K562 (cell line): ENCODE measurements at regions not wholly inside any gene's neighbourhood (a gene's known extent, or its start where the extent isn't known, plus 50 kb on each side); places are given as distances from the start of the nearest gene placed in this dataset.

Experiments
- ATAC-seq: fragments of 200-7000 bp; cut with Tn5 transposase; 3 replicates; pipeline ENCODE4 v1.9.1; 2020; ENCODE audit warnings: moderate library complexity
- BruUV-seq: library from RNA; stranded (reverse); fragments of 400-500 nt; replicated peaks from 2 replicates; lab custom pipeline; 2021; lab: Mats Ljungman, UMichigan
- CTCF ChIA-PET: fragments of 300-600 bp; formaldehyde crosslinking; extraction: SDS; loops from one replicate; lab custom pipeline; 2021; ENCODE audit warnings: low intra/inter-chr PET ratio; lab: Yijun Ruan, JAX
- POLR2A ChIA-PET: fragments of 300-600, 350-650 bp; sonication (Branson Sonifier 250); formaldehyde crosslinking; extraction: SDS; loops from one replicate; lab custom pipeline; 2021; ENCODE audit warnings: antibody characterized with exemption, inconsistent platforms; lab: Yijun Ruan, JAX
- DNase-seq, 4 experiments: peaks; one replicate each; pipeline versions ENCODE4 v3.0.0 to v3.0.0-alpha.2; 2011 to 2018; ENCODE audit warnings: low spot score in 3 of 4, mixed read lengths in 3 of 4; ENCODE audit errors: extremely low read depth in 1 of 4
- FAIRE-seq: peaks from 2 replicates; lab custom pipeline; 2011; peaks lifted over from hg19 to GRCh38; lab: Jason Lieb, UNC
- H2AFZ ChIP-seq: 2 replicates; pipeline ENCODE4 v1.6.0; 2011; ENCODE audit warnings: low read depth, low read length, control low read depth, inconsistent platforms
- H3K27ac ChIP-seq: fragments of 200-600 bp; 3 replicates; pipeline ENCODE4 v1.8.0; 2011; ENCODE audit warnings: low read depth, mild to moderate bottlenecking, control low read depth, inconsistent platforms, low read length, moderate library complexity, mixed read lengths; ENCODE audit errors: extremely low read depth
- H3K27me3 ChIP-seq, 2 experiments: fragments of 300-600 bp in 1 of 2; 2 replicates in 1 of 2; 3 replicates in 1 of 2; pipeline versions ENCODE4 v1.6.0 to v1.8.0; 2011; ENCODE audit warnings: inconsistent platforms in 2 of 2, low read length in 2 of 2, mild to moderate bottlenecking in 1 of 2, mixed read lengths in 1 of 2, moderate library complexity in 1 of 2; ENCODE audit not compliant: control insufficient read depth in 2 of 2, insufficient read depth in 2 of 2
- H3K36me3 ChIP-seq: fragments of 300-600 bp; 3 replicates; pipeline ENCODE4 v1.8.0; 2011; ENCODE audit warnings: mild to moderate bottlenecking, low read length, inconsistent platforms; ENCODE audit not compliant: control insufficient read depth, insufficient read depth
- H3K4me1 ChIP-seq, 2 experiments: fragments of 200-600 bp in 1 of 2; replicated peaks in 1 of 2; 2 replicates in 1 of 2; 3 replicates in 1 of 2; pipeline versions ENCODE4 v1.5.1 to v1.8.0; 2011; ENCODE audit warnings: inconsistent platforms in 2 of 2, low read length in 2 of 2, mild to moderate bottlenecking in 1 of 2, mixed read lengths in 1 of 2, moderate library complexity in 1 of 2; ENCODE audit not compliant: control insufficient read depth in 2 of 2, insufficient read depth in 2 of 2
- H3K4me2 ChIP-seq: 2 replicates; pipeline ENCODE4 v1.6.1; 2011; ENCODE audit warnings: low read length, control low read depth, inconsistent platforms, mixed read lengths; ENCODE audit not compliant: insufficient read depth
- H3K4me3 ChIP-seq: fragments of 200-600 bp; sonication (generic), shearing (Covaris generic); 2 replicates; pipeline ENCODE4 v1.5.1; 2016; ENCODE audit warnings: control low read depth, inconsistent platforms
- H3K79me2 ChIP-seq: fragments of 200-600 bp; 3 replicates; pipeline ENCODE4 v1.8.0; 2011; ENCODE audit warnings: low read length, inconsistent platforms; ENCODE audit not compliant: control insufficient read depth, insufficient read depth
- H3K9ac ChIP-seq, 2 experiments: 2 replicates each; pipeline versions ENCODE4 v1.6.0 to v1.6.1; 2011; ENCODE audit warnings: low read depth in 2 of 2, low read length in 2 of 2, control low read depth in 1 of 2, inconsistent platforms in 1 of 2, mild to moderate bottlenecking in 1 of 2, mixed read lengths in 1 of 2; ENCODE audit not compliant: insufficient read depth in 1 of 2
- H3K9me1 ChIP-seq: one replicate; pipeline ENCODE4 v1.6.0; 2011; ENCODE audit warnings: inconsistent platforms, mild to moderate bottlenecking, low read length, moderate library complexity; ENCODE audit not compliant: control insufficient read depth, insufficient read depth
- H3K9me3 ChIP-seq: replicated peaks from 2 replicates; pipeline ENCODE4 v1.5.1; 2011; ENCODE audit warnings: low read depth, low read length, inconsistent platforms; ENCODE audit not compliant: control insufficient read depth, insufficient read depth
- H4K20me1 ChIP-seq: replicated peaks from 2 replicates; pipeline ENCODE4 v1.6.1; 2011; ENCODE audit warnings: low read length, inconsistent platforms, mixed read lengths; ENCODE audit not compliant: control insufficient read depth, insufficient read depth
- SMARCA5 ChIP-seq: fragments of 450-650 bp; IDR thresholded peaks from 2 replicates; pipeline ENCODE4 v1.6.1; 2016
- WHSC1 ChIP-seq: IDR thresholded peaks from one replicate; pipeline ENCODE4 v1.6.1; 2012; ENCODE audit warnings: low read length, control low read depth, inconsistent platforms
- WGBS: fragments of 100-300 bp; shearing (Covaris generic); methylation state at CpG from one replicate; pipeline ENCODE4 v1.1.6; 2016; ENCODE audit warnings: low coverage, mixed read lengths; ENCODE audit not compliant: insufficient coverage; ENCODE audit errors: missing lambda C conversion rate; 5-methylcytosine and 5-hydroxymethylcytosine counted together
- in situ Hi-C: fragments of 300-500 bp; cut with MboI; formaldehyde crosslinking; loops from 4 replicates; pipeline ENCODE4 v1.15.0; 2018; ENCODE audit warnings: inconsistent platforms, mixed read lengths
- intact Hi-C: fragments of 100-400 bp; cut with micrococcal nuclease; formaldehyde crosslinking; loops from 2 replicates; pipeline ENCODE4 v1.14.2; 2022
- TF ChIP-seq, protein P1 (sequence below): sonication (generic); formaldehyde crosslinking; IDR thresholded peaks from 2 replicates; pipeline ENCODE4 v1.8.1; 2023; ENCODE audit warnings: mild to moderate bottlenecking, missing genetic modification reagents, moderate library complexity
- TF ChIP-seq, protein P2 (sequence below), 3 experiments: IDR thresholded peaks in 2 of 3; conservative IDR thresholded peaks in 1 of 3; 2 replicates each; pipeline ENCODE4 v1.5.1; 2011 to 2012; ENCODE audit warnings: low read length in 3 of 3, mild to moderate bottlenecking in 3 of 3, control low read depth in 2 of 3, improper control_type of control experiment in 1 of 3, inconsistent platforms in 1 of 3, low read depth in 1 of 3, mixed read lengths in 1 of 3, moderate library complexity in 1 of 3; ENCODE audit not compliant: insufficient read depth in 2 of 3

DNA sequence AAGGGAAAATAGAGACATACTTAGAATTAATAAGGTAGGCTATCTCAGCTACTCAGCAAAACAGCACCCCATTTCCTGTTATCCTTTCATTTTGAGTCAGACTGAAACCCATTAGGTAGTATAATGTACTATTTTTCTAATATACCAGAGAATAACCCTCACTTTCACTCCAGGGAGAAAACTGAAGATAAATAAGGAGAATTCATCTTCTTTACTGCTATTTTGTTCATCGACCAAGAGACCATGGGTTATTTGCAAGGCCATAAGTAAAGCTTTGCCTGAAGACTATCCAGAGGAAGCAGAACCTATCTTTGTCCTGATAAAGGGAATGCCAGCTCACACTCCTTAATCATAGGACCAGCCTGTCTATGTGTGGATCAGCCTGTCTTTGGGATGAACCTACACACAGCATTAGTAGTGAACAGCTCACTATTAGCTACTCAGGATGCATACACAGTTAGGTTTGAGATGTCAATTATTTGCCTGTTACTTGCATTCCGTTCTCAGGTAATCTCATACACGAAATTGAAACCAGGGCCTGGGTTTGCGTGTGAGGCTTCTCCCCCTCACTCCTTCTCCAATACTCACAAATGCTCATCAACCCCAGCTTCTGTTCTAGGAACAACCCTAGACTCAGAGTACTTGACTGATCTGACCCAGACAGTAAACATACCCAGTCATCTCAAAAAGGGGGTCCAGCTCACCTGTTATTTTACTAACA, 124.4 kb downstream of the DAD1 start:
- no peak for ATAC-seq
- Histone ChIP-seq H3K4me1 (peaks cover 0 to 3% of the 10 kb centered on the region in 2 experiments; a peak in 3 of 5 replicates), H3K9me1 (no peaks in the 10 kb centered on the region), H2AFZ (no peak overlapping the region), H3K27me3 (no peaks in the 10 kb centered on the region), H3K79me2 (no peaks in the 10 kb centered on the region), H3K4me2 (no peak overlapping the region), H3K27ac (no peak overlapping the region), H3K36me3 (no peaks in the 10 kb centered on the region), H4K20me1 (no peaks in the 10 kb centered on the region), H3K4me3 (no peak overlapping the region), H3K9me3 (no peaks in the 10 kb centered on the region), H3K9ac (no peak overlapping the region)
- CTCF ChIA-PET = no interaction called here
- DNase-seq = no peak
- POLR2A ChIA-PET = interaction anchor here (1.4 kb wide), 1 partner anchor 28 kb away, joined by 5 read pairs; no protein-coding TSS in a partner anchor
- TF ChIP-seq WHSC1 (no peak), SMARCA5 (no peak)
- TF ChIP-seq, protein P1, sequence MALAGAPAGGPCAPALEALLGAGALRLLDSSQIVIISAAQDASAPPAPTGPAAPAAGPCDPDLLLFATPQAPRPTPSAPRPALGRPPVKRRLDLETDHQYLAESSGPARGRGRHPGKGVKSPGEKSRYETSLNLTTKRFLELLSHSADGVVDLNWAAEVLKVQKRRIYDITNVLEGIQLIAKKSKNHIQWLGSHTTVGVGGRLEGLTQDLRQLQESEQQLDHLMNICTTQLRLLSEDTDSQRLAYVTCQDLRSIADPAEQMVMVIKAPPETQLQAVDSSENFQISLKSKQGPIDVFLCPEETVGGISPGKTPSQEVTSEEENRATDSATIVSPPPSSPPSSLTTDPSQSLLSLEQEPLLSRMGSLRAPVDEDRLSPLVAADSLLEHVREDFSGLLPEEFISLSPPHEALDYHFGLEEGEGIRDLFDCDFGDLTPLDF = no peak
- TF ChIP-seq, protein P2, sequence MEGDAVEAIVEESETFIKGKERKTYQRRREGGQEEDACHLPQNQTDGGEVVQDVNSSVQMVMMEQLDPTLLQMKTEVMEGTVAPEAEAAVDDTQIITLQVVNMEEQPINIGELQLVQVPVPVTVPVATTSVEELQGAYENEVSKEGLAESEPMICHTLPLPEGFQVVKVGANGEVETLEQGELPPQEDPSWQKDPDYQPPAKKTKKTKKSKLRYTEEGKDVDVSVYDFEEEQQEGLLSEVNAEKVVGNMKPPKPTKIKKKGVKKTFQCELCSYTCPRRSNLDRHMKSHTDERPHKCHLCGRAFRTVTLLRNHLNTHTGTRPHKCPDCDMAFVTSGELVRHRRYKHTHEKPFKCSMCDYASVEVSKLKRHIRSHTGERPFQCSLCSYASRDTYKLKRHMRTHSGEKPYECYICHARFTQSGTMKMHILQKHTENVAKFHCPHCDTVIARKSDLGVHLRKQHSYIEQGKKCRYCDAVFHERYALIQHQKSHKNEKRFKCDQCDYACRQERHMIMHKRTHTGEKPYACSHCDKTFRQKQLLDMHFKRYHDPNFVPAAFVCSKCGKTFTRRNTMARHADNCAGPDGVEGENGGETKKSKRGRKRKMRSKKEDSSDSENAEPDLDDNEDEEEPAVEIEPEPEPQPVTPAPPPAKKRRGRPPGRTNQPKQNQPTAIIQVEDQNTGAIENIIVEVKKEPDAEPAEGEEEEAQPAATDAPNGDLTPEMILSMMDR (IDR thresholded peaks at IDR 0.05 in 2 of 3, conservative IDR thresholded peaks at IDR 0.05 in 1 of 3; ENCODE audit: insufficient read depth in 2 of 3, low read depth in 1 of 3, low read length in 3 of 3) = no peak
- in situ Hi-C loops (no loop called here), intact Hi-C loops (loop anchor here (5.0 kb wide), 1 partner anchor 37 kb away; no protein-coding TSS in a partner anchor)
- WGBS = 47% methylated on average over 3 of the region's 4 CpGs
- BruUV-seq = no TSS peak
- no peak for FAIRE-seq
